ENCODE measurements at regions not wholly inside any gene's neighbourhood (a gene's known extent, or its start where the extent isn't known, plus 50 kb on each side); places are given as distances from the start of the nearest gene placed in this dataset.

DNA sequence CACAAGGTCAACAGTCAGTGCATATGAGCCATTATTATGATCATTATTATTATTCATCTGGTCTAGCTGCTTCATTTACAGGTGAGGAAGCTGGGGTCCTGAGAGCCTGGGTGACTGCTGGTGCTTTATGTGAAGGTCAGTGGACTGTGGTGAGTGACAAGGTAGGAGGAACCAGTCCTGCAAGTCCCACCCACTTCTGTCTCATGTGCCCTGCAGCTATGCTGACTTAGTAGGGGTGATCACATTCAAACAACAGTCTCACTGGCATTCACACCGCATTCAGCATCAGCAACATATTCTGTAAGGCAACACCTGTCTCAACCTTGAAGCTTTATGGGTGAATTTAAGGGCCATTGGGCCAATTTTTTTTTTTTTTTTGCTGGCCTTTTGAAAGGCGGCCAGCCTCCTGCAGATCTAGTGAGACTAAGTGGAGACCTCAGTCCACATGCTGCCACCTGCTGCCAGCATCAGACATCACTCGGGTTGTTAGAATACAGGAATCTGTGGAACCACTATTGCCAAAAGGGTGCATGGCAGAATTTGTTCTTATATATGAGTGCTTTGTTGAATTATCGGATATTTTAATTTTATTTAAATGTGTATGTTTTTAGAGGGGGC, 59.9 kb upstream of the CACNA1E start:
- Histone ChIP-seq H3K27me3 (ENCODE audit: low read depth, low read length) (no peaks in the 10 kb centered on the region), H3K27ac (ENCODE audit: low read length) (no peak overlapping the region), H3K4me1 (ENCODE audit: control insufficient read depth in 1 of 2, insufficient read depth in 2 of 2, low read length in 2 of 2) (no peaks in the 10 kb centered on the region), H3K36me3 (ENCODE audit: control insufficient read depth in 1 of 2, insufficient read depth in 2 of 2, low read length in 2 of 2) (no peaks in the 10 kb centered on the region), H3K4me3 (ENCODE audit: low read depth in 1 of 2, low read length in 2 of 2) (no peak overlapping the region), H3K9me3 (ENCODE audit: control insufficient read depth in 1 of 2, low read length in 2 of 2) (no peaks in the 10 kb centered on the region)

DNA sequence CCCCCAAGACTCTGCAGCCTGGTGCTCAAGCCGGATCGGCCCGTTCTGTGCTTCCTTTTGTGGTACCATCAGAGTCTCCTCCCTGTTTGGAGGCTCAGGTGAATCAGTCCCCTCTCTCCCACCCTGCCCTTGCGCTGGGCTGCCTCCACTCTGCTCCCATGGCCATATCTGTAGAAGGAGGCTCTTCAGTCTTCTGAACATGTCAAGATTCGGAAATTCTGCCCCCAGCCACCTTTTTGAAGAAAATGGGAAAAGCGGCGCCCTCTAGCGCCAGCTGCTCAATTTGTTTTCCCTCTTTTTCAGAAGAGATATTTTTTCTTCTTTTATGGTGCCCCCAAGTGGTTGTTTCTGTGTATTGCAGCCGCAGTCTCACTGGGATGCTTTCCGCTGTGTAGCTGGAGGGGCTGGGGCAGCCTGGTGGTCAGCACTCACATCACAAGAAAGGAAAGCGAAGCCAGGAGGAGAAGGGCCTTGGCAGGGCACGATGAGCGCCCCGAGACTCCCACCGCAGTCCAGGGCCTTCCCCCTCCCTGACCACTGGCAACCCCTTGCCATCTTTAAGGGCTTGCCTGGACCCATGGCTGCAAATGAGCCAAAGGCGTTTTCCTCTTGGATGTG, 58.4 kb upstream of the CACNA1E start:
- H3K4me1 ChIP-seq (ENCODE audit: control insufficient read depth in 1 of 2, insufficient read depth in 2 of 2, low read length in 2 of 2): no peaks in the 10 kb centered on the region
- H3K36me3 ChIP-seq (ENCODE audit: control insufficient read depth in 1 of 2, insufficient read depth in 2 of 2, low read length in 2 of 2): no peaks in the 10 kb centered on the region
- H3K4me3 ChIP-seq (ENCODE audit: low read depth in 1 of 2, low read length in 2 of 2): no peak overlapping the region
- H3K9me3 ChIP-seq (ENCODE audit: control insufficient read depth in 1 of 2, low read length in 2 of 2): no peaks in the 10 kb centered on the region
- H3K27me3 ChIP-seq (ENCODE audit: low read depth, low read length): no peaks in the 10 kb centered on the region
- no peak overlapping the region for H3K27ac ChIP-seq (ENCODE audit: low read length)

DNA sequence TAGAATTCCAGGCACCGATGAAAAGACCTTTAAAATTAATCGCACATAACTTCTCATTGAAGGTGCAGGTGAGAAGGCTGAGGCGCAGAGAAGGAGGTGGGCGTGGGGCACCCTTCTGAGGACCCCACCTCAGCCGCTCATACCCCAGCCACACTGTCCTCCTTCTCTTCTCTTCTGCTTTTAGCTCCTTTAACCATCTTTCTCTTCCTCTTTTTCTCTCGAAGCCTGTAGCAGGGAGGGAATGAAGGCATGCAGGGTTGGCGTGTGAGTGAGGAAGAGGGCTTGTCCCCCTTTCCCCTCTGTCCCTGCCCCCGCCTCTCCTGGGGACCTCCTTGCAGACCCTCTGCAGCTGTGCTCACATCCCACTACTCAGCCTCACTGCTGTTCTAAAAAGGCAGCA, 57.8 kb upstream of the CACNA1E start:
- Histone ChIP-seq H3K27ac (ENCODE audit: low read length) (no peak overlapping the region), H3K27me3 (ENCODE audit: low read depth, low read length) (no peaks in the 10 kb centered on the region), H3K36me3 (ENCODE audit: control insufficient read depth in 1 of 2, insufficient read depth in 2 of 2, low read length in 2 of 2) (no peaks in the 10 kb centered on the region), H3K4me1 (ENCODE audit: control insufficient read depth in 1 of 2, insufficient read depth in 2 of 2, low read length in 2 of 2) (no peaks in the 10 kb centered on the region), H3K4me3 (ENCODE audit: low read depth in 1 of 2, low read length in 2 of 2) (no peak overlapping the region), H3K9me3 (ENCODE audit: control insufficient read depth in 1 of 2, low read length in 2 of 2) (no peaks in the 10 kb centered on the region)

DNA sequence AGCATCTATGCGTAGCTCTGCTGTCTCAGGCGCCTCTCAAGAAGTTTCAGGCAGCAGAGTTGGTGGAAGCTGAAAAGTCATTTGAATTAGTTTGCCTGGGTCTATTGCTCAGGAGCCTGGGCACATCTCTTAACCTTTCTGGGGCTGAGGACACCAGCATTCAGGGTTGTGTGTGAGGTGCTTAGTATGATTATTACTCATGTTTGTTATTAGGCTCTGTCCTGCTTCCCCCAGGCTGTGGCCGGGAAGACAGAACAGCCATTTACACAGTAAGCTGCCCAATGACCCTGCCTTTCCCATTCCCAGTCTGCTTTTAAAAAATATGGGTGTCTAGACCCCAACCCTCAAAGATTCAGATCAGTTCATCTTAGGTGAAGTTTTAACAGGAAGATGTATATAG, 53.9 kb upstream of the CACNA1E start:
- Histone ChIP-seq H3K27me3 (ENCODE audit: low read depth, low read length) (no peaks in the 10 kb centered on the region), H3K27ac (ENCODE audit: low read length) (no peak overlapping the region), H3K4me3 (ENCODE audit: low read depth in 1 of 2, low read length in 2 of 2) (no peak overlapping the region), H3K36me3 (ENCODE audit: control insufficient read depth in 1 of 2, insufficient read depth in 2 of 2, low read length in 2 of 2) (no peaks in the 10 kb centered on the region), H3K9me3 (ENCODE audit: control insufficient read depth in 1 of 2, low read length in 2 of 2) (no peaks in the 10 kb centered on the region), H3K4me1 (ENCODE audit: control insufficient read depth in 1 of 2, insufficient read depth in 2 of 2, low read length in 2 of 2) (no peaks in the 10 kb centered on the region)

DNA sequence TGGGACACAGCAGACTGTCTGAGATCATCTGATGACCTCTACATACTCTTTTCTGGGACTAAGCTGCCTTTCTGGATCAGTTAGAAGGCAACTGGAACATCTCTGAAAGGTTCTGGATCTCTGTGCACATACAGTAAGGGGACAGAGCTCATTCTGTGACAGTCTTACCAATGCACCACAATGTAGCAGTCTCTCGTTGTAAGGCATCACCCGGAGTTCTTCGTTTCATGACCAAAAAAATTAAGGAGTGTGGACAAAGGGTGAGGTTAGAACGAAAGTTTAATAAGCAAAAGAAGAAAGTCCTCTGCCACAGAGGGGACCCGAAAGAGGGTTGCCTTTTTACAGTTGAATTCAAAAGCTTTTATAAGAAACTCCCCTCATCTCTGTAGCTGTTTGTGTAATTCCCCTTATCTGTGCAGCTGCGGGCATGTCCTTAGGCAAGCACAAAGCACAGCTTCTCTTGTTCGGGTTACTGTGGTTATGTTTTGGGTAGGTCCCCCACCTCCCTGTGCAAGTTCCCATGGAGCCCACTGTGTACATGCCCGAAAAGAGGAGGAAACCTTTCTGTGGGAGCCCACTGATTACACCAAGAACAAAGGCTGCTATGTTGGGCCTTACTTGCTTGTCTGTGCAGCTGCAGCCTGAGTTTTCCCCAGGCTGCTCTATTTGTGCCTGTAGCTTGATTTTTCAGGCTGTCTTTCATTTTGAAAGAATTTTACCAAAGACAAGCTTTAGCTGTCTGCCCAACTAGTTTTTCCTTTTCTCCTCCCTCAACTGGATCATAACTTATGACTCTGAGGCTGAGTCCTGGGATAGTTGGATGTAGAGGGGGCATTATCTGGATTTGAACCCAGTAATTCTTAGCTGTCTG, 53.1 kb upstream of the CACNA1E start:
- no peaks in the 10 kb centered on the region for H3K9me3 ChIP-seq (ENCODE audit: control insufficient read depth in 1 of 2, low read length in 2 of 2)
- H3K4me3 ChIP-seq (ENCODE audit: low read depth in 1 of 2, low read length in 2 of 2): no peak overlapping the region
- no peak overlapping the region for H3K27ac ChIP-seq (ENCODE audit: low read length)
- H3K36me3 ChIP-seq (ENCODE audit: control insufficient read depth in 1 of 2, insufficient read depth in 2 of 2, low read length in 2 of 2): no peaks in the 10 kb centered on the region
- no peaks in the 10 kb centered on the region for H3K4me1 ChIP-seq (ENCODE audit: control insufficient read depth in 1 of 2, insufficient read depth in 2 of 2, low read length in 2 of 2)
- peaks cover 4% of the 10 kb centered on the region for H3K27me3 ChIP-seq (ENCODE audit: low read depth, low read length)
